ENCODE measurements at regions not wholly inside any gene's neighbourhood (a gene's known extent, or its start where the extent isn't known, plus 50 kb on each side); places are given as distances from the start of the nearest gene placed in this dataset.

- no peaks in the 10 kb centered on the region for H3K36me3 Mint-ChIP-seq (ENCODE audit: low read depth)
- intact Hi-C loops (cut with micrococcal nuclease): no loop called here
- peaks cover 2% of the 10 kb centered on the region for H3K27me3 Mint-ChIP-seq
- H3K9me3 Mint-ChIP-seq: no peaks in the 10 kb centered on the region
- DNase-seq (no peak), ATAC-seq (no peak)
- no peak overlapping the region for H3K4me3 Mint-ChIP-seq
- POLR2A ChIA-PET: no interaction called here
- no peak for TF ChIP-seq CTCF (IDR thresholded peaks at IDR 0.05)
- H3K27ac Mint-ChIP-seq: no peak overlapping the region
- CTCF ChIA-PET: no interaction called here
- no peaks in the 10 kb centered on the region for H3K4me1 Mint-ChIP-seq (ENCODE audit: low read depth)
Observed at GRCh38 chr2:48901416-48901815, 145.9 kb upstream of the LHCGR start.

- intact Hi-C loops (cut with micrococcal nuclease): no loop called here
- no peaks in the 10 kb centered on the region for H3K9me3 Mint-ChIP-seq
- no peaks in the 10 kb centered on the region for H3K36me3 Mint-ChIP-seq (ENCODE audit: low read depth)
- no peaks in the 10 kb centered on the region for H3K27me3 Mint-ChIP-seq
- CTCF ChIA-PET: no interaction called here
- H3K27ac Mint-ChIP-seq: no peak overlapping the region
- POLR2A ChIA-PET: no interaction called here
- ATAC-seq (no peak), DNase-seq (no peak)
- H3K4me1 Mint-ChIP-seq (ENCODE audit: low read depth): no peaks in the 10 kb centered on the region
- no peak overlapping the region for H3K4me3 Mint-ChIP-seq
- no peak for TF ChIP-seq CTCF (IDR thresholded peaks at IDR 0.05)
Observed at GRCh38 chr2:48901015-48901343, 145.5 kb upstream of the LHCGR start.

DNA sequence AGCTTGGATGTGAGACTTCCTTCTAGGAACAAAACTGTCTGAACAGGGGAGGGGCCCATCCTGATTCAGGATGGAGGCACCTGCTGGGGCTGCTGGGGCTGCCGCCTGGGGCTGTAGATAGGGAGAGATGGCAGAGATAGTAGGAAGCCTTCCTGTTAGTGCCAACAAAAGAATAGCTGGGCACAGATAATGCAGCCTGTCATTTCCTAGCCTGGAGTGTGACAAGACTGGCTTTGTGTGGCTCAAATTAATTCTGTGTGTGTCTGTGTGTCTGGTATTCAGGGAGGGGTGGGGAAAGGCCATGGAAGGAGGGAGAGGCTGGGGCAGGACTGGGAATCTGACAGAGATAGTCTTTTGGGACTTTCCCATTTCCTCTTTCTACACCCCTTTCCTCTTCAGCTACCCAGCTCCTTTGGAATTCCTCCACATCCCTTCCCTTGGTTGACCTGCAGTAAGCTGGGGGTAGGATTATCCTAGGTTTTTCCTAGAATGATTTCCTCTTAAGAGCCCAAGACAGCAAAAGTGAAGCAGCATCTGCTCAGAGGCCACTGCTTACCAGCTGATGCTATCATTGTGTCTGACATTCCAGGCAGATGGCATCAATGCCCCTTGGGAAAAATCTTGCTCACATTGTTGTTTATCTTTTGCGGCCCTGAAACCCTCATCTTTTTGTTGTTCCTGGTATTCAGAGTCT lies 144.9 kb upstream of the LHCGR start:
- no peak overlapping the region for H3K27ac Mint-ChIP-seq
- no peaks in the 10 kb centered on the region for H3K9me3 Mint-ChIP-seq
- no peak overlapping the region for H3K4me3 Mint-ChIP-seq
- no peaks in the 10 kb centered on the region for H3K27me3 Mint-ChIP-seq
- intact Hi-C loops (cut with micrococcal nuclease): no loop called here
- CTCF ChIA-PET: no interaction called here
- no peak for ATAC-seq
- no peaks in the 10 kb centered on the region for H3K36me3 Mint-ChIP-seq (ENCODE audit: low read depth)
- TF ChIP-seq CTCF (IDR thresholded peaks at IDR 0.05): no peak
- POLR2A ChIA-PET: no interaction called here
- no peak for DNase-seq
- H3K4me1 Mint-ChIP-seq (ENCODE audit: low read depth): no peaks in the 10 kb centered on the region

- DNase-seq: no peak
- H3K4me1 Mint-ChIP-seq (ENCODE audit: low read depth): no peaks in the 10 kb centered on the region
- POLR2A ChIA-PET: no interaction called here
- no peak for TF ChIP-seq CTCF (IDR thresholded peaks at IDR 0.05)
- intact Hi-C loops (cut with micrococcal nuclease): no loop called here
- H3K36me3 Mint-ChIP-seq (ENCODE audit: low read depth): no peaks in the 10 kb centered on the region
- no peak overlapping the region for H3K27ac Mint-ChIP-seq
- H3K9me3 Mint-ChIP-seq: no peaks in the 10 kb centered on the region
- H3K4me3 Mint-ChIP-seq: no peak overlapping the region
- peaks cover 2% of the 10 kb centered on the region for H3K27me3 Mint-ChIP-seq
- no peak for ATAC-seq
- CTCF ChIA-PET: no interaction called here
Observed at GRCh38 chr2:48896870-48897269, 141.3 kb upstream of the LHCGR start.

- DNase-seq (no peak), ATAC-seq (no peak)
- POLR2A ChIA-PET: no interaction called here
- no peak overlapping the region for H3K4me3 Mint-ChIP-seq
- H3K27ac Mint-ChIP-seq: no peak overlapping the region
- no peaks in the 10 kb centered on the region for H3K9me3 Mint-ChIP-seq
- H3K36me3 Mint-ChIP-seq (ENCODE audit: low read depth): no peaks in the 10 kb centered on the region
- no peaks in the 10 kb centered on the region for H3K4me1 Mint-ChIP-seq (ENCODE audit: low read depth)
- intact Hi-C loops (cut with micrococcal nuclease): no loop called here
- TF ChIP-seq CTCF (IDR thresholded peaks at IDR 0.05): no peak
- CTCF ChIA-PET: no interaction called here
- peaks cover 3% of the 10 kb centered on the region for H3K27me3 Mint-ChIP-seq
Observed at GRCh38 chr2:48890454-48891131, 135.1 kb upstream of the LHCGR start.

Data from activated CD8-positive, alpha-beta T cell treated with anti-CD3 and anti-CD28 coated beads for 36 hours (primary cell).